Natural killer cell (primary cell): ENCODE measurements at regions not wholly inside any gene's neighbourhood (a gene's known extent, or its start where the extent isn't known, plus 50 kb on each side); places are given as distances from the start of the nearest gene placed in this dataset.

Source experiments
- ATAC-seq, 3 donors: fragments of 150-1000 bp in 2 of 3; fragments of 200-7000 bp in 1 of 3; cut with Tn5 transposase; 1 replicate in 1 of 3; 2 replicates in 2 of 3; pipeline ENCODE4 v1.10.0; 2021; ENCODE audit warnings: mild to moderate bottlenecking in 2 of 3, moderate library complexity in 2 of 3
- DNase-seq, 2 donors: peaks; one replicate each; pipeline versions ENCODE4 v3.0.0 to v3.0.0-alpha.2; 2013 to 2021; ENCODE audit warnings: mixed read lengths in 1 of 2
- H3K27ac ChIP-seq: one replicate; pipeline ENCODE4 v1.5.1; 2013; ENCODE audit warnings: mild to moderate bottlenecking, low read length
- H3K27me3 ChIP-seq: one replicate; pipeline ENCODE4 v1.6.1; 2013; ENCODE audit warnings: low read length; ENCODE audit not compliant: control insufficient read depth, insufficient read depth
- H3K36me3 ChIP-seq: one replicate; pipeline ENCODE4 v1.6.1; 2013; ENCODE audit warnings: low read length; ENCODE audit not compliant: control insufficient read depth, insufficient read depth
- H3K4me1 ChIP-seq: one replicate; pipeline ENCODE4 v1.6.1; 2013; ENCODE audit warnings: low read length; ENCODE audit not compliant: control insufficient read depth, insufficient read depth
- H3K4me3 ChIP-seq: one replicate; pipeline ENCODE4 v1.5.1; 2013; ENCODE audit warnings: low read length
- H3K9me3 ChIP-seq: one replicate; pipeline ENCODE4 v1.6.1; 2013; ENCODE audit warnings: low read length; ENCODE audit not compliant: control insufficient read depth, insufficient read depth
- H3K27ac Mint-ChIP-seq, 2 donors: one replicate each; pipeline ENCODE4 v1.8.0; 2022; ENCODE audit warnings: mild to moderate bottlenecking in 2 of 2, mixed read lengths in 2 of 2, moderate library complexity in 1 of 2
- H3K27me3 Mint-ChIP-seq, 2 donors: one replicate each; pipeline ENCODE4 v1.8.0; 2022; ENCODE audit warnings: low read depth in 2 of 2, mixed read lengths in 2 of 2
- H3K36me3 Mint-ChIP-seq: one replicate; pipeline ENCODE4 v1.8.0; 2022; ENCODE audit warnings: mixed read lengths
- H3K4me1 Mint-ChIP-seq, 2 donors: one replicate each; pipeline ENCODE4 v1.8.0; 2022; ENCODE audit warnings: mixed read lengths in 2 of 2
- H3K4me3 Mint-ChIP-seq: one replicate; pipeline ENCODE4 v1.8.0; 2022; ENCODE audit warnings: mild to moderate bottlenecking, moderate library complexity, mixed read lengths
- H3K9me3 Mint-ChIP-seq, 2 donors: one replicate each; pipeline ENCODE4 v1.8.0; 2022; ENCODE audit warnings: mixed read lengths in 2 of 2
- CTCF ChIP-seq: fragments of 200-600 bp; IDR thresholded peaks from one replicate; pipeline ENCODE4 v1.8.0; 2022; ENCODE audit warnings: antibody characterized with exemption
- WGBS: methylation state at CpG from one replicate; pipeline ENCODE4 v1.1.7; 2013; ENCODE audit warnings: missing lambda C conversion rate; ENCODE audit not compliant: insufficient coverage; 5-methylcytosine and 5-hydroxymethylcytosine counted together
- intact Hi-C: fragments of 100-400 bp; cut with micrococcal nuclease; formaldehyde crosslinking; loops from one replicate; pipeline ENCODE4 v1.14.2; 2022

GRCh38 chr12:12010277-12011039 lies 60.3 kb upstream of the BCL2L14 start:
- Mint-ChIP-seq H3K27ac (peak overlapping the region; percentile 46 to 82), H3K27me3 (peaks cover 56 to 81% of the 10 kb centered on the region in 2 donors), H3K36me3 (no peaks in the 10 kb centered on the region), H3K4me3 (peak overlapping the region; percentile 88), H3K9me3 (no peaks in the 10 kb centered on the region), H3K4me1 (peaks cover 36 to 53% of the 10 kb centered on the region in 2 donors)
- ATAC-seq (peak; percentile 69 to 84 (median 77)), DNase-seq (peak; percentile 49 to 77)
- WGBS: under 1% methylated on average over 16 of the region's 18 CpGs
- Histone ChIP-seq H3K9me3 (no peaks in the 10 kb centered on the region), H3K4me3 (peak overlapping the region; percentile 29), H3K4me1 (peaks cover 49% of the 10 kb centered on the region), H3K27ac (peak overlapping the region; percentile 65), H3K27me3 (peaks cover 3% of the 10 kb centered on the region), H3K36me3 (no peaks in the 10 kb centered on the region)
- TF ChIP-seq CTCF: no peak
- intact Hi-C loops: loop anchor here (1.0 to 2.0 kb wide), 2 partner anchors 29 to 360 kb away; no protein-coding TSS in a partner anchor

GRCh38 chr12:12011880-12012260 lies 58.9 kb upstream of the BCL2L14 start:
- Mint-ChIP-seq H3K4me3 (no peak overlapping the region), H3K27ac (no peak overlapping the region), H3K36me3 (no peaks in the 10 kb centered on the region), H3K4me1 (peaks cover 36 to 50% of the 10 kb centered on the region in 2 donors), H3K9me3 (no peaks in the 10 kb centered on the region), H3K27me3 (peaks cover 58 to 81% of the 10 kb centered on the region in 2 donors)
- ATAC-seq (no peak), DNase-seq (no peak)
- no peak for TF ChIP-seq CTCF
- Histone ChIP-seq H3K4me3 (no peak overlapping the region), H3K4me1 (peaks cover 52% of the 10 kb centered on the region), H3K27me3 (peaks cover 3% of the 10 kb centered on the region), H3K9me3 (no peaks in the 10 kb centered on the region), H3K27ac (no peak overlapping the region), H3K36me3 (no peaks in the 10 kb centered on the region)
- WGBS: 61% methylated on average over 4 of the region's 5 CpGs
- intact Hi-C loops: loop anchor here (2.0 kb wide), 1 partner anchor 361 kb away; no protein-coding TSS in a partner anchor

GRCh38 chr12:12015073-12015685 lies 55.6 kb upstream of the BCL2L14 start:
- Histone ChIP-seq H3K27me3 (peaks cover 3% of the 10 kb centered on the region), H3K27ac (no peak overlapping the region), H3K4me1 (peaks cover 25% of the 10 kb centered on the region), H3K36me3 (no peaks in the 10 kb centered on the region), H3K4me3 (no peak overlapping the region), H3K9me3 (no peaks in the 10 kb centered on the region)
- Mint-ChIP-seq H3K27me3 (peaks cover 56 to 90% of the 10 kb centered on the region in 2 donors), H3K36me3 (no peaks in the 10 kb centered on the region), H3K4me1 (peaks cover 12 to 20% of the 10 kb centered on the region in 2 donors), H3K9me3 (no peaks in the 10 kb centered on the region), H3K27ac (no peak overlapping the region), H3K4me3 (no peak overlapping the region)
- WGBS: 80% methylated on average over 11 of the region's 11 CpGs
- TF ChIP-seq CTCF: no peak
- intact Hi-C loops: no loop called here
- no peak for ATAC-seq
- DNase-seq: no peak
